Activated CD4-positive, alpha-beta T cell treated with anti-CD3 and anti-CD28 coated beads for 36 hours (primary cell): ENCODE measurements at regions not wholly inside any gene's neighbourhood (a gene's known extent, or its start where the extent isn't known, plus 50 kb on each side); places are given as distances from the start of the nearest gene placed in this dataset.
A peak's percentile ranks its signal among the peaks of the same experiment; 100 is the strongest.

ENCODE experiments used
- ATAC-seq: fragments of 200-7000 bp; cut with Tn5 transposase; one replicate; pipeline ENCODE4 v1.10.0; 2021; ENCODE audit warnings: mild to moderate bottlenecking, moderate library complexity
- CTCF ChIA-PET: fragments of 350-600 bp; sonication (Branson Sonifier 250); formaldehyde crosslinking; loops from one replicate; lab custom pipeline; 2021; ENCODE audit warnings: antibody characterized with exemption; lab: Charles Lee
- POLR2A ChIA-PET: fragments of 350-600 bp; sonication (Branson Sonifier 250); formaldehyde crosslinking; loops from one replicate; lab custom pipeline; 2021; ENCODE audit warnings: antibody characterized with exemption, inconsistent platforms; lab: Charles Lee
- DNase-seq: peaks from one replicate; pipeline ENCODE4 v3.0.0-alpha.2; 2020
- H3K27ac Mint-ChIP-seq: one replicate; pipeline ENCODE4 v1.8.0; 2021; ENCODE audit warnings: mixed read lengths
- H3K27me3 Mint-ChIP-seq: one replicate; pipeline ENCODE4 v1.8.0; 2021; ENCODE audit warnings: mixed read lengths
- H3K36me3 Mint-ChIP-seq: one replicate; pipeline ENCODE4 v1.8.0; 2021; ENCODE audit warnings: low read depth, mixed read lengths
- H3K4me1 Mint-ChIP-seq: one replicate; pipeline ENCODE4 v1.8.0; 2021; ENCODE audit warnings: mixed read lengths
- H3K4me3 Mint-ChIP-seq: one replicate; pipeline ENCODE4 v1.8.0; 2021; ENCODE audit warnings: mild to moderate bottlenecking, moderate library complexity, mixed read lengths
- H3K9me3 Mint-ChIP-seq: one replicate; pipeline ENCODE4 v1.8.0; 2021; ENCODE audit warnings: low read depth, mixed read lengths
- intact Hi-C, 2 experiments: fragments of 100-400 bp; cut with DNase I in 1 of 2; cut with micrococcal nuclease in 1 of 2; formaldehyde crosslinking; loops; one replicate each; pipeline versions ENCODE4 v1.14.2 to v1.15.1; 2022 to 2024; cut with DNase I, micrococcal nuclease

- peaks cover 13% of the 10 kb centered on the region for H3K27me3 Mint-ChIP-seq
- H3K4me1 Mint-ChIP-seq, result peaks cover 2% of the 10 kb centered on the region
- no peak overlapping the region for H3K4me3 Mint-ChIP-seq
- ChIA-PET POLR2A (no interaction called here), CTCF (no interaction called here)
- H3K27ac Mint-ChIP-seq, result no peak overlapping the region
- H3K9me3 Mint-ChIP-seq, result no peaks in the 10 kb centered on the region
- DNase-seq (no peak), ATAC-seq (no peak)
- intact Hi-C loops, result no loop called here
- H3K36me3 Mint-ChIP-seq, result no peaks in the 10 kb centered on the region
These were observed 81.7 kb upstream of the MSI2 start for GRCh38 chr17:57174591-57174990.

GRCh38 chr17:57178839-57179238 lies 77.5 kb upstream of the MSI2 start:
- intact Hi-C loops, result no loop called here
- ChIA-PET POLR2A (no interaction called here), CTCF (no interaction called here)
- Mint-ChIP-seq H3K4me1 (no peaks in the 10 kb centered on the region), H3K27me3 (peaks cover 3% of the 10 kb centered on the region), H3K36me3 (no peaks in the 10 kb centered on the region), H3K4me3 (no peak overlapping the region), H3K27ac (no peak overlapping the region), H3K9me3 (no peaks in the 10 kb centered on the region)
- DNase-seq (peak; percentile 24), ATAC-seq (peak; percentile 55)

GRCh38 chr17:57182621-57183020 lies 73.7 kb upstream of the MSI2 start:
- Mint-ChIP-seq H3K36me3 (no peaks in the 10 kb centered on the region), H3K4me1 (no peaks in the 10 kb centered on the region), H3K4me3 (no peak overlapping the region), H3K9me3 (no peaks in the 10 kb centered on the region), H3K27me3 (no peaks in the 10 kb centered on the region), H3K27ac (no peak overlapping the region)
- POLR2A ChIA-PET, result no interaction called here
- ATAC-seq, result no peak
- no peak for DNase-seq
- intact Hi-C loops, result no loop called here
- CTCF ChIA-PET, result no interaction called here

- no peak for ATAC-seq
- no peak overlapping the region for H3K27ac Mint-ChIP-seq
- intact Hi-C loops, result no loop called here
- H3K27me3 Mint-ChIP-seq, result peaks cover 3% of the 10 kb centered on the region
- no peak overlapping the region for H3K4me3 Mint-ChIP-seq
- no peaks in the 10 kb centered on the region for H3K36me3 Mint-ChIP-seq
- H3K9me3 Mint-ChIP-seq, result no peaks in the 10 kb centered on the region
- no peak for DNase-seq
- POLR2A ChIA-PET, result no interaction called here
- CTCF ChIA-PET, result interaction anchor here (0.6 kb wide), 1 partner anchor 550 kb away, joined by 3 read pairs; no protein-coding TSS in a partner anchor
- no peaks in the 10 kb centered on the region for H3K4me1 Mint-ChIP-seq
These were observed 69.9 kb upstream of the MSI2 start for GRCh38 chr17:57186226-57187019.

- Mint-ChIP-seq H3K27ac (no peak overlapping the region), H3K4me3 (no peak overlapping the region), H3K9me3 (no peaks in the 10 kb centered on the region), H3K36me3 (no peaks in the 10 kb centered on the region), H3K27me3 (peaks cover 6% of the 10 kb centered on the region), H3K4me1 (no peaks in the 10 kb centered on the region)
- ChIA-PET POLR2A (no interaction called here), CTCF (interaction anchor here (0.6 kb wide), 1 partner anchor 10 kb away, joined by 3 read pairs; no protein-coding TSS in a partner anchor)
- no peak for DNase-seq
- no peak for ATAC-seq
- intact Hi-C loops, result no loop called here
These were observed 68.9 kb upstream of the MSI2 start for GRCh38 chr17:57187391-57187790.

- Mint-ChIP-seq H3K4me1 (peaks cover 7% of the 10 kb centered on the region), H3K27ac (no peak overlapping the region), H3K9me3 (peaks cover 5% of the 10 kb centered on the region), H3K36me3 (no peaks in the 10 kb centered on the region), H3K4me3 (no peak overlapping the region), H3K27me3 (peaks cover 3% of the 10 kb centered on the region)
- ATAC-seq (peak; percentile 87), DNase-seq (no peak)
- intact Hi-C loops, result no loop called here
- POLR2A ChIA-PET, result no interaction called here
- CTCF ChIA-PET, result interaction anchor here (0.7 kb wide), 1 partner anchor 15 kb away, joined by 3 read pairs; no protein-coding TSS in a partner anchor
These were observed 60.4 kb upstream of the MSI2 start for GRCh38 chr17:57195785-57196460.

GRCh38 chr17:57197466-57198071 lies 58.8 kb upstream of the MSI2 start:
- peaks cover 7% of the 10 kb centered on the region for H3K4me1 Mint-ChIP-seq
- H3K9me3 Mint-ChIP-seq, result peaks cover 5% of the 10 kb centered on the region
- ATAC-seq, result no peak
- DNase-seq, result no peak
- intact Hi-C loops, result no loop called here
- POLR2A ChIA-PET, result no interaction called here
- no peak overlapping the region for H3K27ac Mint-ChIP-seq
- CTCF ChIA-PET, result interaction anchor here (0.6 kb wide), 1 partner anchor 22 kb away, joined by 3 read pairs; no protein-coding TSS in a partner anchor
- no peak overlapping the region for H3K4me3 Mint-ChIP-seq
- no peaks in the 10 kb centered on the region for H3K27me3 Mint-ChIP-seq
- H3K36me3 Mint-ChIP-seq, result no peaks in the 10 kb centered on the region

- ATAC-seq (no peak), DNase-seq (no peak)
- Mint-ChIP-seq H3K9me3 (no peaks in the 10 kb centered on the region), H3K27ac (no peak overlapping the region), H3K27me3 (no peaks in the 10 kb centered on the region), H3K4me3 (no peak overlapping the region), H3K36me3 (no peaks in the 10 kb centered on the region), H3K4me1 (no peaks in the 10 kb centered on the region)
- intact Hi-C loops, result no loop called here
- POLR2A ChIA-PET, result no interaction called here
- CTCF ChIA-PET, result no interaction called here
These were observed 54.8 kb upstream of the MSI2 start for GRCh38 chr17:57201481-57201880.

GRCh38 chr17:57203040-57203439 lies 53.3 kb upstream of the MSI2 start:
- no peak for ATAC-seq
- CTCF ChIA-PET, result interaction anchor here (0.6 kb wide), 1 partner anchor 899 kb away, joined by 4 read pairs; no protein-coding TSS in a partner anchor

More at GRCh38 chr17:57203040-57203439, 53.3 kb upstream of the MSI2 start:
- no peak overlapping the region for H3K27ac Mint-ChIP-seq
- H3K36me3 Mint-ChIP-seq, result no peaks in the 10 kb centered on the region
- H3K4me3 Mint-ChIP-seq, result no peak overlapping the region
- intact Hi-C loops, result no loop called here
- no peaks in the 10 kb centered on the region for H3K9me3 Mint-ChIP-seq
- H3K4me1 Mint-ChIP-seq, result no peaks in the 10 kb centered on the region
- H3K27me3 Mint-ChIP-seq, result no peaks in the 10 kb centered on the region
- DNase-seq, result no peak
- POLR2A ChIA-PET, result no interaction called here
